Middle frontal gyrus (tissue), 1 donor: ENCODE measurements at regions not wholly inside any gene's neighbourhood (a gene's known extent, or its start where the extent isn't known, plus 50 kb on each side); places are given as distances from the start of the nearest gene placed in this dataset.

ENCODE experiments used
- DNase-seq: peaks from one replicate; pipeline ENCODE4 v3.0.0-alpha.2; 2015; ENCODE audit warnings: low spot score; ENCODE audit errors: extremely low spot score

- DNase-seq: no peak
Measured at GRCh38 chr1:14437417-14437918, 161.0 kb upstream of the KAZN start.

GRCh38 chr1:14438127-14438769, 160.2 kb upstream of the KAZN start:
- no peak for DNase-seq

- DNase-seq: no peak
Measured at GRCh38 chr1:14439015-14439414, 159.5 kb upstream of the KAZN start.

GRCh38 chr1:14440166-14440565, 158.3 kb upstream of the KAZN start:
- no peak for DNase-seq

GRCh38 chr1:14440731-14441130, 157.8 kb upstream of the KAZN start:
- DNase-seq: no peak

- DNase-seq: no peak
Measured at GRCh38 chr1:14441302-14441741, 157.2 kb upstream of the KAZN start.

GRCh38 chr1:14442669-14443068, 155.8 kb upstream of the KAZN start:
- DNase-seq: no peak

GRCh38 chr1:14443164-14443787, 155.2 kb upstream of the KAZN start:
- DNase-seq: no peak

GRCh38 chr1:14451217-14451616, 147.3 kb upstream of the KAZN start:
- no peak for DNase-seq

- no peak for DNase-seq
Measured at GRCh38 chr1:14452551-14452950, 145.9 kb upstream of the KAZN start.

GRCh38 chr1:14460173-14460572, 138.3 kb upstream of the KAZN start:
- no peak for DNase-seq

GRCh38 chr1:14462851-14463250, 135.6 kb upstream of the KAZN start:
- no peak for DNase-seq

- DNase-seq: no peak
Measured at GRCh38 chr1:14466006-14466405, 132.5 kb upstream of the KAZN start.

GRCh38 chr1:14467112-14467511, 131.4 kb upstream of the KAZN start:
- DNase-seq: no peak

GRCh38 chr1:14468751-14469150, 129.7 kb upstream of the KAZN start:
- DNase-seq: no peak

GRCh38 chr1:14470802-14471201, 127.7 kb upstream of the KAZN start:
- DNase-seq: no peak

GRCh38 chr1:14474856-14475255, 123.6 kb upstream of the KAZN start:
- DNase-seq: no peak

GRCh38 chr1:14476170-14476955, 122.1 kb upstream of the KAZN start:
- no peak for DNase-seq

GRCh38 chr1:14478120-14478519, 120.4 kb upstream of the KAZN start:
- no peak for DNase-seq

GRCh38 chr1:14479865-14480264, 118.6 kb upstream of the KAZN start:
- no peak for DNase-seq

GRCh38 chr1:14482784-14483450, 115.6 kb upstream of the KAZN start:
- no peak for DNase-seq

- no peak for DNase-seq
Measured at GRCh38 chr1:14485285-14485684, 113.2 kb upstream of the KAZN start.
